ENCODE measurements at regions not wholly inside any gene's neighbourhood (a gene's known extent, or its start where the extent isn't known, plus 50 kb on each side); places are given as distances from the start of the nearest gene placed in this dataset.

DNA sequence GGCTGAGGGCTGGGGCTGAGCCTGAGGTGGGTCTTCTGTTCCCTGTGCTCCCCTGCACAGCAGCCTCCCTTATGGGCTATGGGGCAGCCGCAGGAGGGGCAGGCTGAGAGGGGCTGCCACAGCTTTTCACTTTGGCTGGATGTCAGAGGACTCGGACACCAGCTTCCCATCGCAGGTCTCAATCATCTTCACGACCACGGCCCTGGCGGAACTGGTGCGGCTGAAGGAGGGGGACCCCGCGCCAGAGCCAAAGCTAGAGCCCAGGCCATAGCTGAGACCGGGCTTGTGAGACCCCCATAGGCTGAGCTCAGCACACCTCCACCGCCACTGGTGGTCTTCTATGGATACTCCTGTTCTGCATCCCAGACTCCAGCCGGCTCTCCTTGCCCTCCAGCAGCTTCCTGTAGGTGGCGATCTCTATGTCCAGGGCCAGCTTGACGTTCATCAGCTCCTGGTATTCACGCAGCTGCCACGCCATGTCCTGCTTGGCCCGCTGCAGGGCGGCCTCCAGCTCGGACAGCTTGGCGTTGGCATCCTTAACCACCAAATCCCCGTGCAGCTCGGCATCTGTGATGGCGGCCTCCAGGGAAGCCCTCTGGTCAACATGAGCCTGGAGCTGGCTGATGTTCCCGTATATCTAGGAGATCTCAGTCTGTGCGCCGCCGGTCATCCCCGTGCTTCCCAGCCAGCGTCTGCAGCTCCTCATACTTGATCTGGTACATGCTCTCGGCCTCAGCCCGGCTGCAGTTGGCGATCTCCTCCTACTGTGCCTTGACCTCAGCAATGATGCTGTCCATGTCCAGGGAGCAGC lies 181.7 kb upstream of the SYNPR start:
- TF ChIP-seq CTCF (IDR thresholded peaks at IDR 0.05; ENCODE audit: low read depth, low read length): no peak
- no peak for TF ChIP-seq POLR2A (IDR thresholded peaks at IDR 0.05; ENCODE audit: extremely low read depth, insufficient read length)
- TF ChIP-seq MAX (IDR thresholded peaks at IDR 0.05; ENCODE audit: low read depth, low read length): no peak
- no peak for TF ChIP-seq MYC (IDR thresholded peaks at IDR 0.05; ENCODE audit: low read depth, low read length)

Data from NB4 (cell line).